Amygdala (tissue), 56 donors: ENCODE measurements at regions not wholly inside any gene's neighbourhood (a gene's known extent, or its start where the extent isn't known, plus 50 kb on each side); places are given as distances from the start of the nearest gene placed in this dataset.
"Not testable (repeated sequence)": the region's sequence is repeated elsewhere in the genome, so short reads cannot be mapped to it uniquely, and the experiment has no call there.

Experiments used
- DNase-seq, 56 donors: peaks; one replicate each; lab custom pipeline; 2025; lab: John Stamatoyannopoulos, UW

- DNase-seq, result no peak
These were observed 496.3 kb upstream of the KLF6 start for GRCh38 chr10:4281190-4281825.

GRCh38 chr10:4280461-4281189, 495.6 kb upstream of the KLF6 start:
- no peak for DNase-seq

GRCh38 chr10:4279655-4280054, 494.6 kb upstream of the KLF6 start:
- DNase-seq, result no peak

- DNase-seq, result no peak
These were observed 493.2 kb upstream of the KLF6 start for GRCh38 chr10:4278186-4278585.

- DNase-seq, result no peak
These were observed 491.1 kb upstream of the KLF6 start for GRCh38 chr10:4276151-4276550.

- not testable (repeated sequence) for DNase-seq
These were observed 489.7 kb upstream of the KLF6 start for GRCh38 chr10:4274671-4275070.

GRCh38 chr10:4271193-4271592, 486.2 kb upstream of the KLF6 start:
- DNase-seq, result no peak

- peak in 2 of 56 donors; percentile 9 to 13 for DNase-seq
These were observed 485.1 kb upstream of the KLF6 start for GRCh38 chr10:4270116-4270515.

- DNase-seq, result not testable (repeated sequence)
These were observed 483.5 kb upstream of the KLF6 start for GRCh38 chr10:4268490-4268889.

- DNase-seq, result no peak
These were observed 482.2 kb upstream of the KLF6 start for GRCh38 chr10:4267086-4267773.

GRCh38 chr10:4266416-4267085, 481.5 kb upstream of the KLF6 start:
- no peak for DNase-seq

- no peak for DNase-seq
These were observed 481.0 kb upstream of the KLF6 start for GRCh38 chr10:4265964-4266363.

- no peak for DNase-seq
These were observed 479.3 kb upstream of the KLF6 start for GRCh38 chr10:4264209-4264865.

- DNase-seq, result no peak
These were observed 478.6 kb upstream of the KLF6 start for GRCh38 chr10:4263601-4263921.

GRCh38 chr10:4262870-4263600, 478.0 kb upstream of the KLF6 start:
- no peak for DNase-seq

- DNase-seq, result no peak
These were observed 477.4 kb upstream of the KLF6 start for GRCh38 chr10:4262449-4262848.

GRCh38 chr10:4260483-4261124, 475.6 kb upstream of the KLF6 start:
- DNase-seq, result no peak

- DNase-seq, result no peak
These were observed 473.0 kb upstream of the KLF6 start for GRCh38 chr10:4257939-4258465.

GRCh38 chr10:4256971-4257370, 472.0 kb upstream of the KLF6 start:
- DNase-seq, result no peak
